Panc1 (cell line): ENCODE measurements at regions not wholly inside any gene's neighbourhood (a gene's known extent, or its start where the extent isn't known, plus 50 kb on each side); places are given as distances from the start of the nearest gene placed in this dataset.

ENCODE experiments used
- ATAC-seq: fragments of 200-7000 bp; cut with Tn5 transposase; 2 replicates; pipeline ENCODE4 v1.9.1; 2020; ENCODE audit warnings: mild to moderate bottlenecking, moderate library complexity
- BruUV-seq: library from RNA; stranded (reverse); fragments of 400-500 nt; replicated peaks from 2 replicates; lab custom pipeline; 2021; lab: Mats Ljungman, UMichigan
- CTCF ChIA-PET: fragments of 300-600 bp; sonication (Branson Sonifier 250); formaldehyde crosslinking; loops from one replicate; lab custom pipeline; 2022; ENCODE audit warnings: antibody characterized with exemption; lab: Charles Lee
- POLR2A ChIA-PET: fragments of 300-600 bp; sonication (Branson Sonifier 250); formaldehyde crosslinking; loops from one replicate; lab custom pipeline; 2022; ENCODE audit warnings: antibody characterized with exemption; lab: Charles Lee
- DNase-seq: peaks from one replicate; pipeline ENCODE4 v3.0.0-alpha.2; 2010; ENCODE audit warnings: low read depth, low spot score
- H3K27ac ChIP-seq: 2 replicates; pipeline ENCODE4 v1.5.1; 2011; ENCODE audit warnings: mild to moderate bottlenecking, low read length, inconsistent platforms
- H3K27me3 ChIP-seq: fragments of 200-500 bp; sonication (Bioruptor generic); 2 replicates; pipeline ENCODE4 v1.6.0; 2014; ENCODE audit warnings: low read length, inconsistent platforms; ENCODE audit not compliant: control insufficient read depth, insufficient read depth
- H3K36me3 ChIP-seq: fragments of 200-500 bp; sonication (Bioruptor generic); 2 replicates; pipeline ENCODE4 v1.5.1; 2014; ENCODE audit warnings: inconsistent platforms, mild to moderate bottlenecking, low read length, moderate library complexity; ENCODE audit not compliant: control insufficient read depth, insufficient read depth
- H3K4me1 ChIP-seq: 2 replicates; pipeline ENCODE4 v1.5.1; 2011; ENCODE audit warnings: inconsistent platforms, mild to moderate bottlenecking, low read length, moderate library complexity; ENCODE audit not compliant: control insufficient read depth, insufficient read depth
- H3K4me3 ChIP-seq, 2 experiments: 2 replicates each; pipeline ENCODE4 v1.5.1; 2011 to 2012; ENCODE audit warnings: low read depth in 2 of 2, low read length in 2 of 2, mild to moderate bottlenecking in 2 of 2, inconsistent platforms in 1 of 2, moderate library complexity in 1 of 2
- H3K9me3 ChIP-seq: fragments of 200-500 bp; sonication (Bioruptor generic); 2 replicates; pipeline ENCODE4 v1.5.1; 2014; ENCODE audit warnings: low read depth, mild to moderate bottlenecking, inconsistent platforms, low read length, moderate library complexity; ENCODE audit not compliant: control insufficient read depth, insufficient read depth
- POLR2AphosphoS5 ChIP-seq: IDR thresholded peaks from 2 replicates; pipeline ENCODE4 v1.6.1; 2012; ENCODE audit warnings: mild to moderate bottlenecking, low read depth, low read length, moderate library complexity
- SIN3A ChIP-seq: IDR thresholded peaks from 2 replicates; pipeline ENCODE4 v1.6.1; 2012; ENCODE audit warnings: low read depth, mild to moderate bottlenecking, low read length, moderate library complexity, borderline replicate concordance; ENCODE audit not compliant: insufficient read depth
- TCF7L2 ChIP-seq: IDR thresholded peaks from 2 replicates; pipeline ENCODE4 v1.6.1; 2011; ENCODE audit warnings: mild to moderate bottlenecking, low read depth, low read length, inconsistent platforms
- in situ Hi-C: cut with HindIII; loops from 2 replicates; pipeline ENCODE4 v1.10.0; 2016; ENCODE audit warnings: low sequenced_read_pairs, low pct_unique_long_range_greater_than_20kb
- intact Hi-C: fragments of 100-400 bp; cut with micrococcal nuclease; formaldehyde crosslinking; loops from one replicate; pipeline ENCODE4 v1.10.0; 2022; ENCODE audit not compliant: unreplicated experiment
- TF ChIP-seq, protein P1 (sequence below), 2 experiments: IDR thresholded peaks; 2 replicates each; pipeline ENCODE4 v1.6.1; 2011 to 2012; ENCODE audit warnings: low read depth in 2 of 2, control low read depth in 1 of 2, low read length in 1 of 2, mild to moderate bottlenecking in 1 of 2, moderate library complexity in 1 of 2; ENCODE audit not compliant: insufficient read depth in 1 of 2
- TF ChIP-seq, protein P2 (sequence below): fragments of 450-650 bp; IDR thresholded peaks from 2 replicates; pipeline ENCODE4 v1.5.1; 2017; ENCODE audit warnings: mild to moderate bottlenecking

GRCh38 chr7:125396466-125397151 is 467.0 kb upstream of the POT1 start:
- ChIA-PET POLR2A (no interaction called here), CTCF (no interaction called here)
- no peaks in the 10 kb centered on the region for H3K9me3 ChIP-seq
- intact Hi-C loops: no loop called here
- no peaks in the 10 kb centered on the region for H3K27me3 ChIP-seq
- H3K27ac ChIP-seq: no peak overlapping the region
- in situ Hi-C loops: no loop called here
- no peak overlapping the region for H3K4me3 ChIP-seq
- H3K4me1 ChIP-seq: no peaks in the 10 kb centered on the region
- TF ChIP-seq POLR2AphosphoS5 (no peak), SIN3A (no peak), TCF7L2 (no peak)
- TF ChIP-seq, protein P1, sequence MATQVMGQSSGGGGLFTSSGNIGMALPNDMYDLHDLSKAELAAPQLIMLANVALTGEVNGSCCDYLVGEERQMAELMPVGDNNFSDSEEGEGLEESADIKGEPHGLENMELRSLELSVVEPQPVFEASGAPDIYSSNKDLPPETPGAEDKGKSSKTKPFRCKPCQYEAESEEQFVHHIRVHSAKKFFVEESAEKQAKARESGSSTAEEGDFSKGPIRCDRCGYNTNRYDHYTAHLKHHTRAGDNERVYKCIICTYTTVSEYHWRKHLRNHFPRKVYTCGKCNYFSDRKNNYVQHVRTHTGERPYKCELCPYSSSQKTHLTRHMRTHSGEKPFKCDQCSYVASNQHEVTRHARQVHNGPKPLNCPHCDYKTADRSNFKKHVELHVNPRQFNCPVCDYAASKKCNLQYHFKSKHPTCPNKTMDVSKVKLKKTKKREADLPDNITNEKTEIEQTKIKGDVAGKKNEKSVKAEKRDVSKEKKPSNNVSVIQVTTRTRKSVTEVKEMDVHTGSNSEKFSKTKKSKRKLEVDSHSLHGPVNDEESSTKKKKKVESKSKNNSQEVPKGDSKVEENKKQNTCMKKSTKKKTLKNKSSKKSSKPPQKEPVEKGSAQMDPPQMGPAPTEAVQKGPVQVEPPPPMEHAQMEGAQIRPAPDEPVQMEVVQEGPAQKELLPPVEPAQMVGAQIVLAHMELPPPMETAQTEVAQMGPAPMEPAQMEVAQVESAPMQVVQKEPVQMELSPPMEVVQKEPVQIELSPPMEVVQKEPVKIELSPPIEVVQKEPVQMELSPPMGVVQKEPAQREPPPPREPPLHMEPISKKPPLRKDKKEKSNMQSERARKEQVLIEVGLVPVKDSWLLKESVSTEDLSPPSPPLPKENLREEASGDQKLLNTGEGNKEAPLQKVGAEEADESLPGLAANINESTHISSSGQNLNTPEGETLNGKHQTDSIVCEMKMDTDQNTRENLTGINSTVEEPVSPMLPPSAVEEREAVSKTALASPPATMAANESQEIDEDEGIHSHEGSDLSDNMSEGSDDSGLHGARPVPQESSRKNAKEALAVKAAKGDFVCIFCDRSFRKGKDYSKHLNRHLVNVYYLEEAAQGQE (IDR thresholded peaks at IDR 0.05; ENCODE audit: insufficient read depth in 1 of 2, low read depth in 2 of 2, low read length in 1 of 2): no peak
- TF ChIP-seq, protein P2, sequence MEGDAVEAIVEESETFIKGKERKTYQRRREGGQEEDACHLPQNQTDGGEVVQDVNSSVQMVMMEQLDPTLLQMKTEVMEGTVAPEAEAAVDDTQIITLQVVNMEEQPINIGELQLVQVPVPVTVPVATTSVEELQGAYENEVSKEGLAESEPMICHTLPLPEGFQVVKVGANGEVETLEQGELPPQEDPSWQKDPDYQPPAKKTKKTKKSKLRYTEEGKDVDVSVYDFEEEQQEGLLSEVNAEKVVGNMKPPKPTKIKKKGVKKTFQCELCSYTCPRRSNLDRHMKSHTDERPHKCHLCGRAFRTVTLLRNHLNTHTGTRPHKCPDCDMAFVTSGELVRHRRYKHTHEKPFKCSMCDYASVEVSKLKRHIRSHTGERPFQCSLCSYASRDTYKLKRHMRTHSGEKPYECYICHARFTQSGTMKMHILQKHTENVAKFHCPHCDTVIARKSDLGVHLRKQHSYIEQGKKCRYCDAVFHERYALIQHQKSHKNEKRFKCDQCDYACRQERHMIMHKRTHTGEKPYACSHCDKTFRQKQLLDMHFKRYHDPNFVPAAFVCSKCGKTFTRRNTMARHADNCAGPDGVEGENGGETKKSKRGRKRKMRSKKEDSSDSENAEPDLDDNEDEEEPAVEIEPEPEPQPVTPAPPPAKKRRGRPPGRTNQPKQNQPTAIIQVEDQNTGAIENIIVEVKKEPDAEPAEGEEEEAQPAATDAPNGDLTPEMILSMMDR: no peak
- ATAC-seq: no peak
- H3K36me3 ChIP-seq: no peaks in the 10 kb centered on the region
- BruUV-seq: no TSS peak
- DNase-seq: no peak

DNA sequence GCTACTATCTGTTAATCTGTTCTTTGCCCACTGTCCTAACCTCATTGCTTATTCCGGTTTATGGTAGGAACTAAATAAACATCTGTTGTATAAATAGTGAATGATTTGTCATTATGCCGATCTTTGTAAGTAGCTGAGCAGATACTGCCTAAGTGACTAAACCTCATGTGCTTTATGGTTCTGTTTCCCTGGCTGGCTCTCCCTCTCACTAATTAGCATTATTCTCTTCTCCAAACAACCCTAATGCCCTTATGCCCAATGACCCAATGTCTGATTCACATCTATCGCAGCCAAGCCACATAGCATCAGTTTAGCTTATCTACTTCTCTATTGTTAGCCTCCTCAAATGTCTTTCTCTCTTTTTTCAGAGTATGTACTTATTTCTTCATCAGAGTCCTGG is 462.3 kb upstream of the POT1 start:
- no peaks in the 10 kb centered on the region for H3K4me1 ChIP-seq
- TF ChIP-seq, protein P1 (IDR thresholded peaks at IDR 0.05; ENCODE audit: insufficient read depth in 1 of 2, low read depth in 2 of 2, low read length in 1 of 2): no peak
- TF ChIP-seq POLR2AphosphoS5 (no peak), TCF7L2 (no peak), SIN3A (no peak)
- TF ChIP-seq, protein P2: no peak
- in situ Hi-C loops (no loop called here), intact Hi-C loops (no loop called here)
- ChIA-PET POLR2A (no interaction called here), CTCF (no interaction called here)
- DNase-seq (peak; percentile 64), ATAC-seq (no peak)
- H3K36me3 ChIP-seq: no peaks in the 10 kb centered on the region
- no peaks in the 10 kb centered on the region for H3K27me3 ChIP-seq
- no peak overlapping the region for H3K4me3 ChIP-seq
- BruUV-seq: no TSS peak
- no peaks in the 10 kb centered on the region for H3K9me3 ChIP-seq
- H3K27ac ChIP-seq: no peak overlapping the region
